Epidermal melanocyte (primary cell): ENCODE measurements at regions not wholly inside any gene's neighbourhood (a gene's known extent, or its start where the extent isn't known, plus 50 kb on each side); places are given as distances from the start of the nearest gene placed in this dataset.
"Not testable (repeated sequence)": the region's sequence is repeated elsewhere in the genome, so short reads cannot be mapped to it uniquely, and the experiment has no call there.

Experiments used
- DNase-seq: peaks from one replicate; pipeline ENCODE4 v3.0.0; 2011; ENCODE audit warnings: low spot score; ENCODE audit not compliant: insufficient read length

DNA sequence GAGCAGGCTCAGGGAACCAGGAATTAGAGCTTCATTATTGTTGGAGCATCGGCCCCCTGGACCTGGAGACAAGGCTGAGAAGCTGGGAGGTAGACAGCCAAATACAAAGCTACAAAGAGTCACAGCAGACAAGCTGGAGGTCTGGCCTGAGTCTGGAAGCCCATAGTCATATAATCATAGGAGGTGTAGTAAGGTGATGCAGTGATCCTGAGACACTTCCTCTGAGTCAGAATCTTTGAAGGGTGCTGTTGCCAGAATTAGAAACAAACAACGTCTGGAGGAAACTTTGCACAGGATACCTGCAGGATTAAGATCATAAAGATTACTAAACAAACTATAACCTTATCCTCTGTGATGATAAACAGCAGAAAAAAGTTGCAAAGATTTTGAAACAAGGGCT, 213.8 kb downstream of the DSC3 start:
- DNase-seq = no peak

DNA sequence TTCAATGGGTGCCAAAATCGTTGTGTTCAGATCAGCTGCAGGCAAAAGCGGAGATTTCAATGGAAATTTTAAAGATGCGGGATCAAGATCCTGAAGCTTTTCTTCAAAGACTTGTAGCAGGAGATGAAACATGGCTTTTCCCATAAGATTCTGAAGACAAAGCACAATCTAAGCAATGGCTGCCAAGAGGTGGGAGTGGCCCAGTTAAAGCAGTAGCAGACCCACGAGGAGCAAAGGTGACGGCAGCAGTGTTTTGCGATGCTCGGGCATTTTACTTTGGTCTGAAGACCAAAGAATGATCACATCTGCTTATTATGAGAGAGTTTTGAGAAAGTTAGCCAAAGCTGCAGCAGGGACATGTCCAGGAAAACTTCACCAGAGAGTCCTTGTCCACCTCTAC, 222.9 kb downstream of the DSC3 start:
- DNase-seq = no peak

DNA sequence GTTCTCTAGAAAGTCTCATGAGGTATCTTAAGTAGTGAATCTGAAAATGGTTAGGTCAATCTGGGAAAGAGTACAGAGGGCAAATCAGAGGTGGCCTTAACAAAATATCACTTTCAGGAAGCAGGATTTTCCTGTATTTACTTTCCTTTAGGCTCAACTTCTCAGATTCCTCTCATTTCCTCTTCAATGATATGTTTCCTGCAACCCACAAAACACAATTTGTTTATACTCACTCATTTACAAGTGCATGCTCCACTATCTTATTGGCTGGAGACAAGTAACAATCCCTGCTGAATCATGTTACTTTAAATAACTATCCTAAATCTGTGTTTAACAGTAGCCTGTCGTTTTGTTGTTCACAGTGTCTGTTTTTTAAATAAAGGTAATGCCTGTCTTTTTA, 228.1 kb downstream of the DSC3 start:
- no peak for DNase-seq

- no peak for DNase-seq
Observed at GRCh38 chr18:30811580-30811979, 231.0 kb downstream of the DSC3 start.

DNA sequence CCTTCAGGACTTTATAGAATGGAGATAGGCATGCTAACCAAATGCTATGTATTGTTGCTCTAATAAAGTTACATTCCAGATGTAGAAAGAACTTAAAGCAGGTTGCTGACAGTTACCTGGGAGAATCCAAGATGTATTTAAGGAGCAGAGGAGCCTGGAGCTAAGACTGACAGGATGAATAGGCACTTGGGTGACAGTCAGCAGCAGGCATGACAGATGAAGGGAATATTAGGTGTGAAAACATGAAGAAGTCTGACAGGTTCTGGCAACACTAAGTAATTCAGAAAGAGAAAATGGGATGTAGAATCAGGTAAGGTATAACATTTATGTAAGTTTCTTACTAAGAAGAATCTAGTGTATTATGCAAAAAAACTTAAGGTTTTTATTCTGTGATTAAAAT, 232.0 kb downstream of the DSC3 start:
- no peak for DNase-seq

DNA sequence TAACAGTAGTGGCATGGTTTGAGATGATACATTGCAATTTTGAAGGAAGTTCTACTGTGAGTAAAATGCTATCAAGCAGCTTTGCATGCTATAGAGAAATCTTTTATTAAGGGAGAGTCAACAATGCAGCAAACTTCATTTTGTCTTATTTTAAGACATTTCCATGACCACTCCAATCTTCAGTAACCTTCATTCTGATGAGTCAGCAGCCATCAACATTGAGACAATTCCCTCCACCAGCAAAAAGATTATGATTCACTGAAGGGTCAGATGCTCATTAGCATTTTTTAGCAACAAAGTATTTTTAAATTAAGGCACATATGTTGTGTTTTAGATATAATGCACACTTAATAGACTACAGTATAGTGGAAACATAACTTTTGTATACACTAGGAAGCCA, 235.7 kb downstream of the DSC3 start:
- no peak for DNase-seq

DNA sequence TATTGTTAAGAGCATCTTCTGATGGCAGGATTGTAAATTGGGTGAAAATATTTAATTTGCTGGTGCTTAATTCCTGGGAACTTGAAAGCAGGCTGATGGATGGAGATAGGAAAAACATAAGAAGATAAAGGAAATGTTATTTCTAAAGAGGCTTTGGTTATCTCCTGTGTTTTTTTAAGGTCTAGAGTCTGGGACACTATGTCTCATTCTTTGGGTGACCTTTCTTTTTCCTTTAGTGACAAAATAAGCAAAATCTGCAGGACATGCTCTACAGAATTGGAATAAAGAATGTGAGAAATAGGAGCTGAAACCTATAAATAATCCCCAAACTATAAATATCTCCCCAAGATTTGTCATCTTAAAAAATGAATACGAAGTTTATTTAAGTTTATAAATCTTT, 241.7 kb downstream of the DSC3 start:
- no peak for DNase-seq

- DNase-seq = no peak
Observed at GRCh38 chr18:30792051-30792450, 250.5 kb downstream of the DSC3 start.

DNA sequence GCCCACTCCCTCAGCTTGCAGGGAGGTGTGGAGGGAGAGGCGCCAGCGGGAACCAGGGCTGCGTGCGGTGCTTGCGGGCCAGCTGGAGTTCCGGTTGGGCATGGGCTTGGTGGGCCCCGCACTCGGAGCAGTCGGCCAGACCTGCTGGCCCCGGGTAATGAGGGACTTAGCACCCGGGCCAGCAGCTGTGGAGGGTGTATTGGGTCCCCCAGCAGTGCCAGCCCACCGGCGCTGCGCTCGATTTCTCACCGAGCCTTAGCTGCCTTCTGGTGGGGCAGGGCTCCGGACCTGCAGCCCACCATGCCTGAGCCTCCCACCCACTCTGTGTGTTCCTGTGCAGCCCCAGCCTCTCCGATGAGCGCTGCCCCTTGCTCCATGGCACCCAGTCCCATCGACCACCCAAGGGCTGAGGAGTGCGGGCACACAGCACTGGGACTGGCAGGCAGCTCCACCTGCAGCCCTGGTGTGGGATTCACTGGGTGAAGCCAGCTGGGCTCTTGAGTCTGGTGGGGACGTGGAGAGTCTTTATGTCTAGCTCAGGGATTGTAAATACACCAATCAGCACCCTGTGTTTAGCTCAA, 254.0 kb downstream of the DSC3 start:
- not testable (repeated sequence) for DNase-seq

DNA sequence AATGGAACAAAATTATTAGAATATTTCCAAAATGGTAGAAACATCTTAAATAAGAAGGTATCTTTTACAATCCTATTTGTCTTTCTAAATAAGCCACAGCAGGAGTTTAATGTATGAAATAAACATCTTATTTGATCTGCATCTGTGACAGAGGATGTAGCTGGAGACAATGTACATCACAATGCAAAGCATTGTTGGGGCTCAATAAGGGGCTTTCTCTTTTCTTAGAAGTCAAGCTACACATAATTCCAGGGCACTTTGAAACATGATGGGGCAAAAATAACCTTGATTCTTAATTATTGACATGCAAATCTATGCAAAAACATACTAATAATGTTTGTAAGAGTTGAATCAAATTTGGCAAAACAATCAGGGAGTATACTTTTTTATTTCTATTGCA, 255.1 kb downstream of the DSC3 start:
- DNase-seq = no peak

GRCh38 chr18:30781601-30782000, 260.9 kb downstream of the DSC3 start:
- DNase-seq = no peak

- no peak for DNase-seq
Observed at GRCh38 chr18:30775629-30776028, 266.9 kb downstream of the DSC3 start.

DNA sequence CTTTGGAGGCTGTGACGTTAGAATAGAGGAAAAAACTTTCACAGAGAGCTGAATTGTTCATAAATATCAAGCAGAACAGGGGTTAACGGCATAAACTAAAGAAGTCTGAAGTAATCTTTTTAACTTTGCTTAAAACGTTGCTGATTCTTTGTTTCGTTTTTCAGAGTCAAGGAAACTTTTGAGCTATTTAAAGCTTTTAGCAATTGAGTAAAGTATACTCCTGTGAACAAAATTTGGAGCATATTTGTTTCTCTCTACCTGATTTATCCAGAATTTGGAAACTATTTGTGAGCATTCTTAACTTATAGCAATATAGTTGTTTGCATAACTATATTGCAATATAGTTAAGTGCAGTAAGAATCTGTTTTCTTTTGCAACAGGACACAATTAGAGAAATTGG, 270.4 kb downstream of the DSC3 start:
- DNase-seq = not testable (repeated sequence)

DNA sequence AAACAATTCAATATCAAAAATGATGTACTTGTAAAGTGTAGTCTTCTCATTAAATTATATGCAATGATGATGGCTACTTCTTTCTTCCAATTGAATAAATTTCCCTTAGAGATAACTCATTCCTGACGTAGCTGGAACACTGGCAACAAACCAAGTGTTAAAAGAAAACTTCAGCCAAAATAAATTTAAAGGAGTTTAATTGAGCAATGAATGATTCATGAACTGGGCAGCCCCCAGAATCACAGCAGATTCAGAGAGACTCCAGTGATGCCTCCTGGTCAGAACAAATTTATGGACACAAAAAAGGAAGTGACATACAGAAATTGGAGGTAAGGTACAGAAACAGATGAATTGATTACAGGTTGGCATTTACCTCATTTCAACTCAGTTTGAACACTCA, 276.5 kb downstream of the DSC3 start:
- DNase-seq = no peak

DNA sequence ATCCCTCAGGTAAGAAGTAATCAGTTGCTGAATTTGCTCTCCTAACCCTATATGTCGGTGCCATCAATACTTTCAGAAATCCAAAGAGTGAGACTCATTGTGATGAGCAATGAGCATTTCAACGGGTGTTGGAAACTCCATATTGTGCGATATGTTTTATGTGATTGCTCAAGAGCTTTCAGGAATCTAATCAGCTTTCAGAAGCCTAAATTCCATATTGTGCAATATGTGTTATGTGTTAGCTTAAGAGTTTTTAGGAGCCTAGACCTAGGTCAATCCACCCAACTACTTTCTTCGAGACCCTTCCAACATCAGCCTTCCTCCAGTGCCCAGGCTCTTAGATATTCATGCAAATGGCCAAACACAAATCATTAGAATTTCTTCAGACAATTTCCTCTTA, 277.3 kb downstream of the DSC3 start:
- DNase-seq = no peak

DNA sequence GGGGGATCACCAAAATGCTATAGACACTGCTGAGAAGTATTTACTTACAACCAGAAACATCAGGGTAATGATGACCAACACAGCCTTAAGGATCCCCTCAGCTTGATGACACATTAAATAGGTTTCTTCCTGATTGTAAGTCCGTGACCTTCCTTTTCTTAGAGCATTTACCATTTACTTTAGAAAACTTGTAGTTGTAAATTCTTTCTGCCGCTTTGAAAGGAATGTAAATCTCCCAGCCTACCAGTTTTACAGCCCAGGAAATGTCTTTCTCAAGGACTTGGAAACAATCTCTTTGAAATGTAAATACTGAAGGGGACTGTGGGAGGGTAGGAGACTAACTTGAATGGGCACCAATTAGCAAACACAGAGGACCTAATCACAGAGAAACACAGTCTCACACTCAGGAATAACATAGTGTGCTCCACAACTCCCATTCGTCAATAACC, 278.6 kb downstream of the DSC3 start:
- DNase-seq = no peak

GRCh38 chr18:30754846-30755245, 287.7 kb downstream of the DSC3 start:
- no peak for DNase-seq

DNA sequence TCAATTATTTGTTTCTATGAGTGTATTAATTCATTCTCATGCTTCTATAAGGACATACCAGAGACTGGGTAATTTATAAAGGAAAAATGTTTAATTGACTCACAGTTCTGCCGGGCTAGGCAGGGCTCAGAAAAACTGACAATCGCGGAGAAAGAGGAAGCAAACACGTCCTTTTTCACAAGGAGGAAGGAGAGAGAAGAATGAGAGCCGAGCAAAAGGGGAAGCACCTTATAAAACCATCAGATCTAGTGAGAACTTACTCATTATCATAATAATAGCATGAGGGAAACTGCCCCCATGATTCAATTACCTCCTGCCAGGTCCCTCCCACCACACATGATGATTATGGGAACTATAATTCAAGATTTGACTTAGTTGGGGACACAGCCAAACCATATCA, 294.0 kb downstream of the DSC3 start:
- DNase-seq = no peak

GRCh38 chr18:30746224-30746623, 296.3 kb downstream of the DSC3 start:
- DNase-seq = no peak

GRCh38 chr18:30743033-30743432, 299.5 kb downstream of the DSC3 start:
- no peak for DNase-seq

- DNase-seq = no peak
Observed at GRCh38 chr18:30730915-30731314, 311.6 kb downstream of the DSC3 start.

DNA sequence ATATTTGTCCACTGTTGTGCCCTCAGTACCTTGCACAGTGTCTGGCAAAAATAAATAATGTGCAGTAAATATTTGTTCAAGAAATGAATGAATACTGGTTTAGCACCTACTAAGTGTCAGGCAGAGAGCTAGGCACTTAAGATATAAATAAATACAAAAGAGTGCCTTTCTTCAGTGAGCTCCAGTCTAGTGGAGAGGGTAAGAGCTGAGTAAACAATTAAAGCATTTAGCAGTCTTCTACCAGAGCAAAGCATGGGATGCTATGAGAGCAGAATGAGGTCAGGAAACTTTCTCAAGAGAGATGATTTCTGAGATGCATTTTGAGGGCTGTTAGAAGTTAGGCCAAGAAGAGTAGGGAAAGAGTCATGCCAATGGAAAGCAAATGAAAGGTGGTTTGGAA, 314.7 kb downstream of the DSC3 start:
- DNase-seq = no peak

DNA sequence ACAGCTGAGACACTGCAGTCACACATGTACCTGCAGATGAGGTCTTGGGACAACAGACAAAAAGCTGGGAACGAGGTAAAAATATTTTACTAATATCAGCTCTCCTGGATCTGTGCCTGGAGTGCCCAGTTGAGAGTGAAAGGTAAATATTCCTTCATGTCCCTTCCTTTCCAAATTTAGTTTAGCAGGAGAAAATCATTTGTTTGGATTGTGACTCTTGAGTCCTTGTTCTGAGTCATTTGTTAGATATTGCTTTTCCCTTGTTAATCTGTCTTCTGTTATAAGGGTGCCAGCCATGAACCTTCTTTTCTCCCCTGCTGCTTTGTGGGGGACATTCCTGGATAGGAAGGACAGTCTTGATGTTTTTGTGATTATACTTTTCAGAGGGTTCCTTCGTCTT, 329.2 kb downstream of the DSC3 start:
- no peak for DNase-seq

- DNase-seq = no peak
Observed at GRCh38 chr18:30712383-30712782, 330.2 kb downstream of the DSC3 start.
